Coronary artery (tissue), 2 donors: ENCODE measurements at regions not wholly inside any gene's neighbourhood (a gene's known extent, or its start where the extent isn't known, plus 50 kb on each side); places are given as distances from the start of the nearest gene placed in this dataset.

Source experiments
- DNase-seq: peaks from one replicate; pipeline ENCODE4 v3.0.0-alpha.2; 2017; ENCODE audit warnings: low spot score
- H3K27ac ChIP-seq, 2 donors: fragments of 200-600 bp; sonication (generic); one replicate each; pipeline ENCODE4 v1.5.1; 2016 to 2019
- H3K4me3 ChIP-seq: fragments of 200-600 bp; sonication (generic); 2 replicates; pipeline ENCODE4 v1.5.1; 2016; ENCODE audit warnings: mild to moderate bottlenecking, moderate library complexity
- TF ChIP-seq, protein P1 (sequence below): fragments of 200-600 bp; sonication (generic); IDR thresholded peaks from one replicate; pipeline ENCODE4 v1.5.1; 2019; ENCODE audit warnings: antibody characterized with exemption

DNA sequence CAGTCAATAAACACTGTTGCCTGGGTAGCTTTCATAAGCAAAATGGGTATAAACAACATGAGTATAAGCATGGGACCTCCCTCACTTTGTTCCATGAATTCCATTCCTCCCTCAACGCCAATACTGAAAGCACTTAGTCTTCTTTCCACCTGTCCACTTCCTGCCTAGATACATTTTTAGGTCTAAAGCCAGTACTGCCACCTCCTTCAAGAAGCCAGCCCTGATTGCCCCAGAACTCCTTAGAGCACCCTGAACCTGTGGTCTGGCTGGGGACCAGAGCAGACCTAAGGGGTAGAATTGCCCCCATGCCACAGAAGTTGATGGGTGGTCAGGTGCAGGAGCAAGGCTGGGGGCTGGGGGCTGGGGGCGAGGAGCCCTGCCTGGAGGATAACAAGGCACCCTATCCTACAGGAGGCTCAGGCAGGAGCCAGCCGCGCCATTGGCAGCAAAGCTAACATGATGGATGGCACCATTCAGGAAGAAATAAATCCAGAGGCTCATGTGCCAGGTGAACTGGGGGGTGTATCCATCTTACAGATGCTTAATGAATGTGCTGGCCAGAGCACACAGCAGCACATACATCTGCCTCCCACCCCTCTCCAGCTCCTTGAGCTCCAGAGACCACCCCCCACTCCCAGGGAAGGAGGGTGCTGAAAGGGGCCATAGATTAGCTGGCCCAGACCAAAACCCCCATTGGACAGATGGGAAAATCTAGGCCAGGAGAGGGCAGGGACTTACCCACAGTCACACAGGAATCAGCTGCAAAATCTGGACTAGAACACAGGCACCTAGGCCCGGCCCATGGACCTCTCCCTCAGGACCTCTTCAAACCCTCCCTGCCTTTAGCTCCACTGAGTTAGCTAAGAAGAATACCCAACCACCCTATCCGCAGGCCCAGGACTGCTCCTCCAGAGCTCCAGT lies 113.8 kb upstream of the LINGO1 start:
- Histone ChIP-seq H3K27ac (no peak overlapping the region), H3K4me3 (no peak overlapping the region)
- DNase-seq: no peak
- TF ChIP-seq, protein P1, sequence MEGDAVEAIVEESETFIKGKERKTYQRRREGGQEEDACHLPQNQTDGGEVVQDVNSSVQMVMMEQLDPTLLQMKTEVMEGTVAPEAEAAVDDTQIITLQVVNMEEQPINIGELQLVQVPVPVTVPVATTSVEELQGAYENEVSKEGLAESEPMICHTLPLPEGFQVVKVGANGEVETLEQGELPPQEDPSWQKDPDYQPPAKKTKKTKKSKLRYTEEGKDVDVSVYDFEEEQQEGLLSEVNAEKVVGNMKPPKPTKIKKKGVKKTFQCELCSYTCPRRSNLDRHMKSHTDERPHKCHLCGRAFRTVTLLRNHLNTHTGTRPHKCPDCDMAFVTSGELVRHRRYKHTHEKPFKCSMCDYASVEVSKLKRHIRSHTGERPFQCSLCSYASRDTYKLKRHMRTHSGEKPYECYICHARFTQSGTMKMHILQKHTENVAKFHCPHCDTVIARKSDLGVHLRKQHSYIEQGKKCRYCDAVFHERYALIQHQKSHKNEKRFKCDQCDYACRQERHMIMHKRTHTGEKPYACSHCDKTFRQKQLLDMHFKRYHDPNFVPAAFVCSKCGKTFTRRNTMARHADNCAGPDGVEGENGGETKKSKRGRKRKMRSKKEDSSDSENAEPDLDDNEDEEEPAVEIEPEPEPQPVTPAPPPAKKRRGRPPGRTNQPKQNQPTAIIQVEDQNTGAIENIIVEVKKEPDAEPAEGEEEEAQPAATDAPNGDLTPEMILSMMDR: no peak

DNA sequence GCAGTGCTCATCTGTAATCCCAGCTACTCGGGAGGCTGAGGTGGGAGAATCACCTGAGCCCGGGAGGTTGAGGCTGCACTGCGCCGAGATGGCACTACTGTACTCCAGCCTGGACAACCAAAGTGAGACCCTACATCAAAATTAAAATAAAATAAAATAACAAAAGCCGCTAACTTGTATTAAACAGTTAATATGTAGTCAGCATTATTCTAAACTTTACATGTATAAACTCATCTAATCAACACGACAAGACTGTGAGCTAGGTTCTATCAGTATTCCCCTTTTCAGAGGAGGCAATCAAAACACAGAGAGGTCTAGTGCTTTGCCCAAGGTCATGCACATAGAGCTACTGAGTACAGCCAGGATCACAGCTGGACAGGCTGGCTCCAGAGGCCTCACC lies 111.7 kb upstream of the LINGO1 start:
- H3K27ac ChIP-seq: no peak overlapping the region
- TF ChIP-seq, protein P1: no peak
- no peak overlapping the region for H3K4me3 ChIP-seq
- no peak for DNase-seq

DNA sequence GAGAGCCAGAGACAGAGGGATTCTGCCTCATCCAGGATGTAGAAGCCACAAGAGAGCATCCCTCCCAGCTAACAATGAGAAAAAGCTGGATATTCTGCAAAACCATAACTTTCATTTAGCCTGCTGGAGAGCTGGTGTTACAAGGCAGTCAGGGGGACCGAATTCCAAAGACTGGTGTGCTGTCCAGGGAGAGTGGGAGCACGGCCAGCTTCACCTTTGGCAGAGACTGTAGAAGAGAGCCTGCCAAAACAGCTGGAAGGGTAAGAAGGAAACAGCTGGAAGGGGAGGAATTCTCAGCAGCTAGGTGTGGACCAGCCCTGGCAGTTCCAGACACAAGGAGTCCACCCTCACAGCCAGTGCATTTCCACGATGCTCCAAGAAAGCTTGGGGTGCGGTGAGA lies 109.9 kb upstream of the LINGO1 start:
- TF ChIP-seq, protein P1: no peak
- H3K4me3 ChIP-seq: no peak overlapping the region
- no peak for DNase-seq
- H3K27ac ChIP-seq: no peak overlapping the region

DNA sequence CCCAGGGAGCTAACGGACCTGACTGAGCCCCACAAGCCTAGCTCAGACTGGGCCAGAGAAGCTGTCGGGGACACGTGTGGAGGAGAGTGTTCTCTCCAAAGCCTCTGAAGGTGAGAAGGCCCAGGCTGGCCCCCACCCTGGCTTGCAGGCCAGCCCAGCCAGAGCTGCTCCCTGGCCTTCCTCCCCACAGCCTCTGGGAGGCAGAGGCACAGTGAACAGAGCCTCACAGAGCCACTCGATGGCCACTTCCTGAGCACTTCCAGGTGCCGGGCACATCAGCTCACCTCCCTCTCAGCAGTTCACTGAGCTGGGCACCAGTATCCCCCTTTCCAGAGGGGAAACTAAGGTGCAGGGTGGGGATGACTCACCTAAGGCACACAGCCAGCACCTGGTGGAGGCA lies 109.4 kb upstream of the LINGO1 start:
- no peak overlapping the region for H3K27ac ChIP-seq
- TF ChIP-seq, protein P1: no peak
- no peak for DNase-seq
- no peak overlapping the region for H3K4me3 ChIP-seq

DNA sequence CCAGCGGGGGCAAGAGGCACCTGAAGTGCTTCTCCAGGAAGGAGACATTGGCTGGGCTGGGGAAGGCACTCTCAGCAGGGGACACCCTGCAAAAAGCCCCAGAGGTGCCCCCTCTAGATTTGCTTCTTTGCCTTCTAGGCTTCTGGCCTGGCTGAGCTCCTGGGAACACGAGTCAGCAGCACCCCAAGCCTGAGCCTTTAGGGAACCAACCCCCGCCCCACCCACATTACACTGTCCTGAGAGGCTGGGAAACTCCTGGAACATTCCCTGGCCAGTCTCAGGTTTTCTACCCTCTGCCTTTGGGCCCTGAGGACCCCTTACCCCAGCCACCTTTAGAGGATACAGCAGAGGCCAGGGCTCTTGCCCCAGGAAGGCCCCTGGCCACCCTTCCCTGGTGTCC lies 108.4 kb upstream of the LINGO1 start:
- Histone ChIP-seq H3K4me3 (no peak overlapping the region), H3K27ac (no peak overlapping the region)
- TF ChIP-seq, protein P1: no peak
- DNase-seq: no peak

DNA sequence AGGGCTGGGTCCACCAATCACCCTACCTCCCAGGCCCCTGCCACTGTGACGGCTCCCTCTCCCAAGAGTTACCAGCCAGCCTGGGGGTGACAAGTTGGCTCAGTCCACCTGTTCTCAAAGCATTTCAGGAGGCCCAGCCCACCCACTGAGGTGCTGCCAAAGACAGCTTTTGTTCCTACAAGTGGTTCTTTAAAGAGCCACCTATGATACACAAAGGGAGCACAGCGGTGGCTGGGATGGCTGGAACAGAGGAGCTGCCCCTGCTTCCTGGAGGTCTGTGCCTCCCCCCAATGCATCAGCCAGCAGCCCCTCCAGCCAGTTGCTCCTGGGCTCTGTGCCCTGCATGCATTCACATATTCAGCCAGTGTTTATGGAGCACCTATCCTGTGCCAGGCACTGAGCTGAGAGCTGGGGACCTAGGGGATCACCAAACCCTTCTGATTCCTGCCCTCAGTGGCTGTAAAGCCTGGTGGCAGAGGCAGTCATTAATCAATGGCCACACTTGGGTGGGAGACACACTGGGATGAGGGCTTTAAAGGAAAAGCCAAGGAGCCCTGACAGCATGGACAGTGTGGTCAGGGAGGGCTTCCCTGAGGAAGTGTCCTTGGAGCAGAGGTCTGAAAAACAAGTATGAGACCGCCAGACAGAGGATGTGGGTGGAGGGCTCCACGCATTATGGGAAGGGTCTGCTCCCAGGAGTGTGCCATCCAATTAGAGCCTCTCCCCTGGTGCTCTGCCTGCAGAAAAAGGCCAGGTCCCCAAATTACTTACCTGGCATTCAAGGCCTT lies 107.1 kb upstream of the LINGO1 start:
- no peak overlapping the region for H3K4me3 ChIP-seq
- no peak for DNase-seq
- TF ChIP-seq, protein P1: no peak
- no peak overlapping the region for H3K27ac ChIP-seq
